WTC11 (cell line): ENCODE measurements at regions not wholly inside any gene's neighbourhood (a gene's known extent, or its start where the extent isn't known, plus 50 kb on each side); places are given as distances from the start of the nearest gene placed in this dataset.

Source experiments
- ATAC-seq: fragments of 200-7000 bp; cut with Tn5 transposase; 2 replicates; pipeline ENCODE4 v1.10.0; 2021; ENCODE audit warnings: mild to moderate bottlenecking, moderate library complexity
- CTCF ChIA-PET: fragments of 300-600 bp; sonication (Branson Sonifier 250); formaldehyde crosslinking; loops from one replicate; lab custom pipeline; 2021; ENCODE audit warnings: antibody characterized with exemption; lab: Charles Lee
- POLR2A ChIA-PET: fragments of 350-600 bp; sonication (Branson Sonifier 250); formaldehyde crosslinking; loops from one replicate; lab custom pipeline; 2021; ENCODE audit warnings: antibody characterized with exemption; lab: Charles Lee
- DNase-seq: peaks from one replicate; pipeline ENCODE4 v3.0.0; 2021; ENCODE audit warnings: low spot score
- H3K27ac Mint-ChIP-seq: 2 replicates; pipeline ENCODE4 v1.8.0; 2021; ENCODE audit warnings: mixed read lengths
- H3K27me3 Mint-ChIP-seq: 2 replicates; pipeline ENCODE4 v1.8.0; 2021; ENCODE audit warnings: low read depth, mild to moderate bottlenecking, moderate library complexity, mixed read lengths
- H3K36me3 Mint-ChIP-seq: 2 replicates; pipeline ENCODE4 v1.8.0; 2021; ENCODE audit warnings: mixed read lengths
- H3K4me1 Mint-ChIP-seq: 2 replicates; pipeline ENCODE4 v1.8.0; 2022; ENCODE audit warnings: mixed read lengths
- H3K4me3 Mint-ChIP-seq: 2 replicates; pipeline ENCODE4 v1.8.0; 2021; ENCODE audit warnings: mild to moderate bottlenecking, moderate library complexity, mixed read lengths
- H3K9me3 Mint-ChIP-seq: 2 replicates; pipeline ENCODE4 v1.8.0; 2021; ENCODE audit warnings: mixed read lengths
- CREB1 ChIP-seq: sonication (generic); formaldehyde crosslinking; IDR thresholded peaks from 2 replicates; pipeline ENCODE4 v1.8.0; 2023; ENCODE audit warnings: mild to moderate bottlenecking, missing genetic modification reagents
- CTCF ChIP-seq: fragments of 200-600 bp; IDR thresholded peaks from 2 replicates; pipeline ENCODE4 v1.8.0; 2022; ENCODE audit warnings: antibody characterized with exemption
- EMX1 ChIP-seq: fragments of 250-450 bp; sonication (Bioruptor Pico); IDR thresholded peaks from 2 replicates; pipeline ENCODE4 v1.8.0; 2021; ENCODE audit warnings: mild to moderate bottlenecking
- FOXJ3 ChIP-seq: sonication (generic); formaldehyde crosslinking; IDR thresholded peaks from 2 replicates; pipeline ENCODE4 v1.9.0; 2021; ENCODE audit warnings: missing genetic modification reagents, mild to moderate bottlenecking, borderline replicate concordance
- GABPB1 ChIP-seq: sonication (generic); formaldehyde crosslinking; IDR thresholded peaks from 2 replicates; pipeline ENCODE4 v1.8.1; 2023; ENCODE audit warnings: mild to moderate bottlenecking, missing genetic modification reagents
- MYBL2 ChIP-seq: sonication (generic); formaldehyde crosslinking; IDR thresholded peaks from 2 replicates; pipeline ENCODE4 v1.8.1; 2023; ENCODE audit warnings: mild to moderate bottlenecking, moderate library complexity, missing genetic modification reagents
- NFE2L1 ChIP-seq: sonication (generic); formaldehyde crosslinking; IDR thresholded peaks from 2 replicates; pipeline ENCODE4 v1.8.1; 2023; ENCODE audit warnings: missing genetic modification reagents
- OVOL2 ChIP-seq: fragments of 250-450 bp; sonication (Bioruptor Pico); IDR thresholded peaks from 2 replicates; pipeline ENCODE4 v1.9.0; 2021; ENCODE audit warnings: mild to moderate bottlenecking, borderline replicate concordance
- PREB ChIP-seq: sonication (generic); formaldehyde crosslinking; IDR thresholded peaks from 2 replicates; pipeline ENCODE4 v1.8.1; 2022; ENCODE audit warnings: mild to moderate bottlenecking, missing genetic modification reagents, moderate library complexity, borderline replicate concordance
- PRRX2 ChIP-seq: fragments of 250-450 bp; sonication (Bioruptor Pico); IDR thresholded peaks from 2 replicates; pipeline ENCODE4 v1.8.0; 2021; ENCODE audit warnings: mild to moderate bottlenecking
- SP1 ChIP-seq: sonication (generic); formaldehyde crosslinking; conservative IDR thresholded peaks from 2 replicates; pipeline ENCODE4 v1.8.1; 2022; ENCODE audit warnings: missing genetic modification reagents
- TEAD1 ChIP-seq: sonication (generic); formaldehyde crosslinking; IDR thresholded peaks from 2 replicates; pipeline ENCODE4 v1.8.0; 2022; ENCODE audit warnings: mild to moderate bottlenecking, missing genetic modification reagents
- TEAD4 ChIP-seq: sonication (generic); formaldehyde crosslinking; IDR thresholded peaks from 2 replicates; pipeline ENCODE4 v1.8.0; 2022; ENCODE audit warnings: mild to moderate bottlenecking, missing genetic modification reagents
- ZNF121 ChIP-seq: sonication (generic); formaldehyde crosslinking; IDR thresholded peaks from 2 replicates; pipeline ENCODE4 v1.8.0; 2023; ENCODE audit warnings: missing genetic modification reagents
- ZNF317 ChIP-seq: sonication (generic); formaldehyde crosslinking; IDR thresholded peaks from 2 replicates; pipeline ENCODE4 v1.8.1; 2023; ENCODE audit warnings: low read depth, mild to moderate bottlenecking, moderate library complexity, missing genetic modification reagents, borderline replicate concordance
- ZNF423 ChIP-seq: fragments of 250-450 bp; sonication (Bioruptor Pico); IDR thresholded peaks from 2 replicates; pipeline ENCODE4 v2.1.2; 2022; ENCODE audit warnings: mild to moderate bottlenecking, moderate library complexity
- ZNF425 ChIP-seq: fragments of 250-450 bp; sonication (Bioruptor Pico); conservative IDR thresholded peaks from 2 replicates; pipeline ENCODE4 v1.9.0; 2021; ENCODE audit warnings: mild to moderate bottlenecking
- TF ChIP-seq, protein P1 (sequence below): sonication (generic); formaldehyde crosslinking; IDR thresholded peaks from 2 replicates; pipeline ENCODE4 v1.8.0; 2022; ENCODE audit warnings: mild to moderate bottlenecking, missing genetic modification reagents
- TF ChIP-seq, protein P2 (sequence below): sonication (generic); formaldehyde crosslinking; IDR thresholded peaks from 2 replicates; pipeline ENCODE4 v1.8.0; 2023; ENCODE audit warnings: mild to moderate bottlenecking, missing genetic modification reagents
- TF ChIP-seq, protein P3 (sequence below): sonication (generic); formaldehyde crosslinking; IDR thresholded peaks from 2 replicates; pipeline ENCODE4 v1.8.0; 2022; ENCODE audit warnings: mild to moderate bottlenecking, missing genetic modification reagents

- H3K27me3 Mint-ChIP-seq: no peaks in the 10 kb centered on the region; the same call in 1 of the 2 replicates
- no peak overlapping the region for H3K4me3 Mint-ChIP-seq
- TF ChIP-seq, protein P1, sequence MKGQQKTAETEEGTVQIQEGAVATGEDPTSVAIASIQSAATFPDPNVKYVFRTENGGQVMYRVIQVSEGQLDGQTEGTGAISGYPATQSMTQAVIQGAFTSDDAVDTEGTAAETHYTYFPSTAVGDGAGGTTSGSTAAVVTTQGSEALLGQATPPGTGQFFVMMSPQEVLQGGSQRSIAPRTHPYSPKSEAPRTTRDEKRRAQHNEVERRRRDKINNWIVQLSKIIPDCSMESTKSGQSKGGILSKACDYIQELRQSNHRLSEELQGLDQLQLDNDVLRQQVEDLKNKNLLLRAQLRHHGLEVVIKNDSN (CRISPR knock-in tag): no peak
- TF ChIP-seq MYBL2 (CRISPR knock-in tag): no peak
- no peak for TF ChIP-seq GABPB1 (CRISPR knock-in tag)
- TF ChIP-seq FOXJ3 (CRISPR knock-in tag): no peak
- TF ChIP-seq ZNF425 (CRISPR knock-in tag): no peak
- TF ChIP-seq ZNF423: no peak
- no peaks in the 10 kb centered on the region for H3K36me3 Mint-ChIP-seq
- POLR2A ChIA-PET: interaction anchor here (0.6 kb wide), 1 partner anchor 94 kb away, joined by 3 read pairs; no protein-coding TSS in a partner anchor
- no peak overlapping the region for H3K27ac Mint-ChIP-seq
- CTCF ChIA-PET: no interaction called here
- ATAC-seq (no peak), DNase-seq (no peak)
- peaks cover 44% of the 10 kb centered on the region for H3K4me1 Mint-ChIP-seq
- H3K9me3 Mint-ChIP-seq: no peaks in the 10 kb centered on the region
Measured at GRCh38 chr11:29627541-29627940, 389.3 kb downstream of the KCNA4 start.

GRCh38 chr11:29623144-29623722 lies 393.6 kb downstream of the KCNA4 start:
- TF ChIP-seq TEAD4 (CRISPR knock-in tag) (peak; percentile 75; the same call in 1 of the 2 replicates), MYBL2 (CRISPR knock-in tag) (no peak), SP1 (CRISPR knock-in tag) (0 out of 2 replicates have a peak, but pooled peaks have one; percentile 38), TEAD1 (peak; percentile 98; the same call in 1 of the 2 replicates), ZNF121 (CRISPR knock-in tag) (no peak)
- TF ChIP-seq, protein P2, sequence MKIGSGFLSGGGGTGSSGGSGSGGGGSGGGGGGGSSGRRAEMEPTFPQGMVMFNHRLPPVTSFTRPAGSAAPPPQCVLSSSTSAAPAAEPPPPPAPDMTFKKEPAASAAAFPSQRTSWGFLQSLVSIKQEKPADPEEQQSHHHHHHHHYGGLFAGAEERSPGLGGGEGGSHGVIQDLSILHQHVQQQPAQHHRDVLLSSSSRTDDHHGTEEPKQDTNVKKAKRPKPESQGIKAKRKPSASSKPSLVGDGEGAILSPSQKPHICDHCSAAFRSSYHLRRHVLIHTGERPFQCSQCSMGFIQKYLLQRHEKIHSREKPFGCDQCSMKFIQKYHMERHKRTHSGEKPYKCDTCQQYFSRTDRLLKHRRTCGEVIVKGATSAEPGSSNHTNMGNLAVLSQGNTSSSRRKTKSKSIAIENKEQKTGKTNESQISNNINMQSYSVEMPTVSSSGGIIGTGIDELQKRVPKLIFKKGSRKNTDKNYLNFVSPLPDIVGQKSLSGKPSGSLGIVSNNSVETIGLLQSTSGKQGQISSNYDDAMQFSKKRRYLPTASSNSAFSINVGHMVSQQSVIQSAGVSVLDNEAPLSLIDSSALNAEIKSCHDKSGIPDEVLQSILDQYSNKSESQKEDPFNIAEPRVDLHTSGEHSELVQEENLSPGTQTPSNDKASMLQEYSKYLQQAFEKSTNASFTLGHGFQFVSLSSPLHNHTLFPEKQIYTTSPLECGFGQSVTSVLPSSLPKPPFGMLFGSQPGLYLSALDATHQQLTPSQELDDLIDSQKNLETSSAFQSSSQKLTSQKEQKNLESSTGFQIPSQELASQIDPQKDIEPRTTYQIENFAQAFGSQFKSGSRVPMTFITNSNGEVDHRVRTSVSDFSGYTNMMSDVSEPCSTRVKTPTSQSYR (CRISPR knock-in tag): peak; percentile 76; the same call in 1 of the 2 replicates
- TF ChIP-seq, all 79 proteins: peak for 4
- ChIA-PET CTCF (interaction anchor here (0.8 to 2.6 kb wide), 4 partner anchors 105 to 618 kb away, joined by 3 to 6 read pairs (median 4); no protein-coding TSS in a partner anchor), POLR2A (no interaction called here)
- Mint-ChIP-seq H3K4me1 (peaks cover 47% of the 10 kb centered on the region), H3K4me3 (peak overlapping the region; percentile 42), H3K27ac (peak overlapping the region; percentile 100), H3K36me3 (no peaks in the 10 kb centered on the region), H3K9me3 (no peaks in the 10 kb centered on the region), H3K27me3 (no peaks in the 10 kb centered on the region)
- DNase-seq (peak; percentile 78), ATAC-seq (peak; percentile 99)

- TF ChIP-seq EMX1 (no peak), OVOL2 (CRISPR knock-in tag) (no peak)
- POLR2A ChIA-PET: no interaction called here
- H3K4me1 Mint-ChIP-seq: peaks cover 2% of the 10 kb centered on the region
- no peak for ATAC-seq
- DNase-seq: no peak
- peaks cover 10% of the 10 kb centered on the region for H3K9me3 Mint-ChIP-seq
- CTCF ChIA-PET: no interaction called here
- H3K4me3 Mint-ChIP-seq: no peak overlapping the region
- H3K27ac Mint-ChIP-seq: no peak overlapping the region
- H3K27me3 Mint-ChIP-seq: no peaks in the 10 kb centered on the region
- H3K36me3 Mint-ChIP-seq: no peaks in the 10 kb centered on the region
Measured at GRCh38 chr11:29616611-29617010, 400.2 kb downstream of the KCNA4 start.

DNA sequence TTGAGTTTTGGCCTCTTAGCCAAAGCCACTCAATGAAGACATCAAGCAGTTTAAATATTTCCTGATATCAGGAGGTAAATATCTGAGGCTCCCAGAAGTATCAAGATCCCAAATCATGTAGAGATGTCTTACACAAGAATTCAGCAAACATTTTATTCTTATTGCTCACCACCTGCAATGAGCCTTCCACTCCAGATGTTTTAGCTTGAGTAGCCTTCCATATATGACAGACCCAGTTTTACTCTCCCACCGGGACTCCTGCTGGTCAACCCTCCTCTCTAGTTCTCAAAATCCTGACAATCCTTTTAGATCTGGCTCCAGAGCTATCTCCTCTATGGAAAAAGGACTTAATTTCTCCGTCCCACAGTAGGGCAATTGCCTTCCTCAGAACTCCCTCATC lies 404.4 kb downstream of the KCNA4 start:
- H3K4me3 Mint-ChIP-seq: no peak overlapping the region
- DNase-seq (no peak), ATAC-seq (no peak)
- CTCF ChIA-PET: no interaction called here
- H3K4me1 Mint-ChIP-seq: no peaks in the 10 kb centered on the region
- no peaks in the 10 kb centered on the region for H3K27me3 Mint-ChIP-seq
- H3K36me3 Mint-ChIP-seq: no peaks in the 10 kb centered on the region
- H3K27ac Mint-ChIP-seq: no peak overlapping the region
- peaks cover 13% of the 10 kb centered on the region for H3K9me3 Mint-ChIP-seq
- POLR2A ChIA-PET: no interaction called here
- TF ChIP-seq CTCF: no peak
- no peak for TF ChIP-seq ZNF317 (CRISPR knock-in tag)
- TF ChIP-seq, protein P3, sequence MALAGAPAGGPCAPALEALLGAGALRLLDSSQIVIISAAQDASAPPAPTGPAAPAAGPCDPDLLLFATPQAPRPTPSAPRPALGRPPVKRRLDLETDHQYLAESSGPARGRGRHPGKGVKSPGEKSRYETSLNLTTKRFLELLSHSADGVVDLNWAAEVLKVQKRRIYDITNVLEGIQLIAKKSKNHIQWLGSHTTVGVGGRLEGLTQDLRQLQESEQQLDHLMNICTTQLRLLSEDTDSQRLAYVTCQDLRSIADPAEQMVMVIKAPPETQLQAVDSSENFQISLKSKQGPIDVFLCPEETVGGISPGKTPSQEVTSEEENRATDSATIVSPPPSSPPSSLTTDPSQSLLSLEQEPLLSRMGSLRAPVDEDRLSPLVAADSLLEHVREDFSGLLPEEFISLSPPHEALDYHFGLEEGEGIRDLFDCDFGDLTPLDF (CRISPR knock-in tag): no peak
- TF ChIP-seq PREB: no peak
- no peak for TF ChIP-seq CREB1 (CRISPR knock-in tag)
- TF ChIP-seq NFE2L1: no peak
- no peak for TF ChIP-seq PRRX2
- no peak for TF ChIP-seq OVOL2 (CRISPR knock-in tag)
